ENCODE measurements at regions not wholly inside any gene's neighbourhood (a gene's known extent, or its start where the extent isn't known, plus 50 kb on each side); places are given as distances from the start of the nearest gene placed in this dataset.
A peak's percentile ranks its signal among the peaks of the same experiment; 100 is the strongest.

- H3K9me3 ChIP-seq (ENCODE audit: control insufficient read depth, low read depth, low read length), result no peaks in the 10 kb centered on the region
- no peaks in the 10 kb centered on the region for H3K36me3 ChIP-seq (ENCODE audit: control insufficient read depth in 2 of 2, extremely low read depth in 1 of 2, insufficient read depth in 2 of 2, low read length in 2 of 2)
- H2AFZ ChIP-seq (ENCODE audit: control insufficient read depth, low read length), result no peak overlapping the region
- H4K20me1 ChIP-seq (ENCODE audit: control insufficient read depth, extremely low read depth, insufficient read depth, low read length), result no peaks in the 10 kb centered on the region
- no peak for TF ChIP-seq CTCF (optimal IDR thresholded peaks at IDR 0.05 in 1 of 3, IDR thresholded peaks at IDR 0.05 in 1 of 3, conservative IDR thresholded peaks at IDR 0.05 in 1 of 3; ENCODE audit: extremely low read depth in 1 of 3, insufficient read depth in 2 of 3, low read length in 3 of 3)
- H3K27ac ChIP-seq (ENCODE audit: control insufficient read depth, insufficient read depth, low read length), result no peak overlapping the region
- DNase-seq (ENCODE audit: low read depth, low spot score) (no peak), FAIRE-seq (no peak)
- no peak overlapping the region for H3K9ac ChIP-seq (ENCODE audit: control insufficient read depth, extremely low read depth, insufficient read depth, low read length)
- H3K79me2 ChIP-seq (ENCODE audit: control insufficient read depth, insufficient read depth, low read length), result no peaks in the 10 kb centered on the region
- H3K27me3 ChIP-seq (ENCODE audit: control insufficient read depth, extremely low read depth, insufficient read depth, low read length), result no peaks in the 10 kb centered on the region
- H3K9me1 ChIP-seq (ENCODE audit: control insufficient read depth, extremely low read depth, insufficient read depth, low read length), result no peaks in the 10 kb centered on the region
- no peak overlapping the region for H3K4me2 ChIP-seq (ENCODE audit: control insufficient read depth, extremely low read depth, insufficient read depth, low read depth, low read length)
- dilution Hi-C loops (cut with MboI; ENCODE audit: extremely low pct_ligation_motif_present, low sequenced_read_pairs), result no loop called here
- no peaks in the 10 kb centered on the region for H3K4me1 ChIP-seq (ENCODE audit: control insufficient read depth, extremely low read depth, insufficient read depth, low read length)
- H3K4me3 ChIP-seq (ENCODE audit: control insufficient read depth in 2 of 3, extremely low read depth in 1 of 3, insufficient read depth in 2 of 3, low read depth in 1 of 3, low read length in 3 of 3), result no peak overlapping the region
Observed at GRCh38 chr1:60516996-60517395, 443.4 kb upstream of the C1orf87 start.

GRCh38 chr1:60510162-60510561 is 436.6 kb upstream of the C1orf87 start:
- H3K79me2 ChIP-seq (ENCODE audit: control insufficient read depth, insufficient read depth, low read length), result no peaks in the 10 kb centered on the region
- no peak overlapping the region for H3K9ac ChIP-seq (ENCODE audit: control insufficient read depth, extremely low read depth, insufficient read depth, low read length)
- no peaks in the 10 kb centered on the region for H3K9me1 ChIP-seq (ENCODE audit: control insufficient read depth, extremely low read depth, insufficient read depth, low read length)
- no peaks in the 10 kb centered on the region for H3K4me1 ChIP-seq (ENCODE audit: control insufficient read depth, extremely low read depth, insufficient read depth, low read length)
- H3K4me2 ChIP-seq (ENCODE audit: control insufficient read depth, extremely low read depth, insufficient read depth, low read depth, low read length), result no peak overlapping the region
- H3K27me3 ChIP-seq (ENCODE audit: control insufficient read depth, extremely low read depth, insufficient read depth, low read length), result no peaks in the 10 kb centered on the region
- TF ChIP-seq EZH2 (IDR thresholded peaks at IDR 0.05; ENCODE audit: low read length) (no peak), CTCF (optimal IDR thresholded peaks at IDR 0.05 in 1 of 3, IDR thresholded peaks at IDR 0.05 in 1 of 3, conservative IDR thresholded peaks at IDR 0.05 in 1 of 3; ENCODE audit: extremely low read depth in 1 of 3, insufficient read depth in 2 of 3, low read length in 3 of 3) (no peak)
- H3K4me3 ChIP-seq (ENCODE audit: control insufficient read depth in 2 of 3, extremely low read depth in 1 of 3, insufficient read depth in 2 of 3, low read depth in 1 of 3, low read length in 3 of 3), result no peak overlapping the region
- no peak overlapping the region for H2AFZ ChIP-seq (ENCODE audit: control insufficient read depth, low read length)
- no peaks in the 10 kb centered on the region for H4K20me1 ChIP-seq (ENCODE audit: control insufficient read depth, extremely low read depth, insufficient read depth, low read length)
- no peaks in the 10 kb centered on the region for H3K9me3 ChIP-seq (ENCODE audit: control insufficient read depth, low read depth, low read length)
- H3K27ac ChIP-seq (ENCODE audit: control insufficient read depth, insufficient read depth, low read length), result no peak overlapping the region
- dilution Hi-C loops (cut with MboI; ENCODE audit: extremely low pct_ligation_motif_present, low sequenced_read_pairs), result no loop called here
- FAIRE-seq, result peak; percentile 32
- no peaks in the 10 kb centered on the region for H3K36me3 ChIP-seq (ENCODE audit: control insufficient read depth in 2 of 2, extremely low read depth in 1 of 2, insufficient read depth in 2 of 2, low read length in 2 of 2)
- DNase-seq (ENCODE audit: low read depth, low spot score), result no peak

Measured in keratinocyte (primary cell).